ENCODE measurements at regions not wholly inside any gene's neighbourhood (a gene's known extent, or its start where the extent isn't known, plus 50 kb on each side); places are given as distances from the start of the nearest gene placed in this dataset.
"Not testable (repeated sequence)": the region's sequence is repeated elsewhere in the genome, so short reads cannot be mapped to it uniquely, and the experiment has no call there.

GRCh38 chr1:104212239-104212638, 462.5 kb downstream of the AMY1C start:
- TF ChIP-seq EZH2 (IDR thresholded peaks at IDR 0.05; ENCODE audit: low read depth) = no peak
- no peak for TF ChIP-seq CTCF (conservative IDR thresholded peaks at IDR 0.05)
- no peaks in the 10 kb centered on the region for H3F3A ChIP-seq (ENCODE audit: insufficient read depth, low read depth)
- H2AFZ ChIP-seq = no peak overlapping the region
- no peaks in the 10 kb centered on the region for H3K9me2 ChIP-seq (ENCODE audit: insufficient read depth)
- no peaks in the 10 kb centered on the region for H3K4me1 ChIP-seq (replicated peaks; ENCODE audit: insufficient read depth)
- no peaks in the 10 kb centered on the region for H3K9me3 ChIP-seq (ENCODE audit: insufficient read depth, low read depth)
- no peak for DNase-seq
- no TSS peak for BruUV-seq (replicated peaks)
- H4K20me1 ChIP-seq (ENCODE audit: insufficient read depth) = no peaks in the 10 kb centered on the region
- intact Hi-C loops (cut with micrococcal nuclease; ENCODE audit: unreplicated experiment) = no loop called here
- CTCF ChIA-PET = no interaction called here
- no peak overlapping the region for H3K4me2 ChIP-seq
- H3K27ac ChIP-seq = no peak overlapping the region
- H3K79me2 ChIP-seq (ENCODE audit: low read depth) = no peaks in the 10 kb centered on the region
- H3K36me3 ChIP-seq (ENCODE audit: low read depth) = no peaks in the 10 kb centered on the region
- H3K4me3 ChIP-seq = no peak overlapping the region
- POLR2A ChIA-PET (ENCODE audit: unreplicated experiment) = no interaction called here
- no peaks in the 10 kb centered on the region for H3K27me3 ChIP-seq (ENCODE audit: insufficient read depth, low read depth)

GRCh38 chr1:104217395-104217986, 467.8 kb downstream of the AMY1C start:
- H3K36me3 ChIP-seq (ENCODE audit: low read depth); H3K4me1 ChIP-seq (replicated peaks; ENCODE audit: insufficient read depth); BruUV-seq (replicated peaks); H3K9me2 ChIP-seq (ENCODE audit: insufficient read depth); DNase-seq; H3K27ac ChIP-seq; H3K9me3 ChIP-seq (ENCODE audit: insufficient read depth, low read depth); H3K4me2 ChIP-seq; H3K79me2 ChIP-seq (ENCODE audit: low read depth); H2AFZ ChIP-seq; H3F3A ChIP-seq (ENCODE audit: insufficient read depth, low read depth); H3K4me3 ChIP-seq; H4K20me1 ChIP-seq (ENCODE audit: insufficient read depth); H3K27me3 ChIP-seq (ENCODE audit: insufficient read depth, low read depth); CTCF ChIA-PET; POLR2A ChIA-PET (ENCODE audit: unreplicated experiment); intact Hi-C loops (cut with micrococcal nuclease; ENCODE audit: unreplicated experiment): not testable (repeated sequence)

GRCh38 chr1:104229860-104230259, 480.2 kb downstream of the AMY1C start:
- no peaks in the 10 kb centered on the region for H3K36me3 ChIP-seq (ENCODE audit: low read depth)
- H3K27ac ChIP-seq = no peak overlapping the region
- no peaks in the 10 kb centered on the region for H3K27me3 ChIP-seq (ENCODE audit: insufficient read depth, low read depth)
- no TSS peak for BruUV-seq (replicated peaks)
- ChIA-PET POLR2A (ENCODE audit: unreplicated experiment) (no interaction called here), CTCF (no interaction called here)
- no peak overlapping the region for H2AFZ ChIP-seq
- no peaks in the 10 kb centered on the region for H4K20me1 ChIP-seq (ENCODE audit: insufficient read depth)
- no peaks in the 10 kb centered on the region for H3F3A ChIP-seq (ENCODE audit: insufficient read depth, low read depth)
- no peaks in the 10 kb centered on the region for H3K4me1 ChIP-seq (replicated peaks; ENCODE audit: insufficient read depth)
- H3K79me2 ChIP-seq (ENCODE audit: low read depth) = no peaks in the 10 kb centered on the region
- H3K9me3 ChIP-seq (ENCODE audit: insufficient read depth, low read depth) = no peaks in the 10 kb centered on the region
- intact Hi-C loops (cut with micrococcal nuclease; ENCODE audit: unreplicated experiment) = no loop called here
- H3K4me2 ChIP-seq = no peak overlapping the region
- TF ChIP-seq EZH2 (IDR thresholded peaks at IDR 0.05; ENCODE audit: low read depth) = no peak
- no peak for TF ChIP-seq CTCF (conservative IDR thresholded peaks at IDR 0.05)
- 0 out of 2 replicates have a peak, but pooled peaks cover 4% of the 10 kb centered on the region for H3K9me2 ChIP-seq (ENCODE audit: insufficient read depth)
- no peak overlapping the region for H3K4me3 ChIP-seq
- no peak for DNase-seq

- Histone ChIP-seq H3K36me3 (ENCODE audit: low read depth) (no peaks in the 10 kb centered on the region), H3K4me3 (no peak overlapping the region), H3F3A (ENCODE audit: insufficient read depth, low read depth) (no peaks in the 10 kb centered on the region), H3K79me2 (ENCODE audit: low read depth) (no peaks in the 10 kb centered on the region), H3K4me1 (replicated peaks; ENCODE audit: insufficient read depth) (no peaks in the 10 kb centered on the region), H4K20me1 (ENCODE audit: insufficient read depth) (no peaks in the 10 kb centered on the region), H3K9me2 (ENCODE audit: insufficient read depth) (no peaks in the 10 kb centered on the region), H3K4me2 (no peak overlapping the region), H3K9me3 (ENCODE audit: insufficient read depth, low read depth) (no peaks in the 10 kb centered on the region), H2AFZ (no peak overlapping the region), H3K27ac (no peak overlapping the region), H3K27me3 (ENCODE audit: insufficient read depth, low read depth) (no peaks in the 10 kb centered on the region)
- no peak for DNase-seq
- intact Hi-C loops (cut with micrococcal nuclease; ENCODE audit: unreplicated experiment) = no loop called here
- POLR2A ChIA-PET (ENCODE audit: unreplicated experiment) = no interaction called here
- no TSS peak for BruUV-seq (replicated peaks)
- CTCF ChIA-PET = no interaction called here
- TF ChIP-seq CTCF (conservative IDR thresholded peaks at IDR 0.05) = no peak
- no peak for TF ChIP-seq EZH2 (IDR thresholded peaks at IDR 0.05; ENCODE audit: low read depth)
These were observed 482.0 kb downstream of the AMY1C start for GRCh38 chr1:104231676-104232075.

All from PC-9 (cell line).